ENCODE measurements at regions not wholly inside any gene's neighbourhood (a gene's known extent, or its start where the extent isn't known, plus 50 kb on each side); places are given as distances from the start of the nearest gene placed in this dataset.

GRCh38 chr2:155852156-155852555 lies 480.4 kb downstream of the NR4A2 start:
- Histone ChIP-seq H3K27me3 (ENCODE audit: control insufficient read depth, insufficient read depth, low read length) (no peaks in the 10 kb centered on the region), H3K9ac (ENCODE audit: low read length) (no peak overlapping the region), H3K4me3 (ENCODE audit: low read depth, low read length) (no peak overlapping the region), H3K9me3 (ENCODE audit: control insufficient read depth, insufficient read depth, low read depth, low read length) (no peaks in the 10 kb centered on the region), H3K4me1 (ENCODE audit: control insufficient read depth, insufficient read depth, low read length) (peaks cover 3% of the 10 kb centered on the region), H3K27ac (ENCODE audit: low read depth, low read length) (no peak overlapping the region), H3K36me3 (ENCODE audit: control insufficient read depth, insufficient read depth, low read length) (no peaks in the 10 kb centered on the region)

GRCh38 chr2:155846259-155846658 lies 486.3 kb downstream of the NR4A2 start:
- no peaks in the 10 kb centered on the region for H3K9me3 ChIP-seq (ENCODE audit: control insufficient read depth, insufficient read depth, low read depth, low read length)
- no peak overlapping the region for H3K9ac ChIP-seq (ENCODE audit: low read length)

DNA sequence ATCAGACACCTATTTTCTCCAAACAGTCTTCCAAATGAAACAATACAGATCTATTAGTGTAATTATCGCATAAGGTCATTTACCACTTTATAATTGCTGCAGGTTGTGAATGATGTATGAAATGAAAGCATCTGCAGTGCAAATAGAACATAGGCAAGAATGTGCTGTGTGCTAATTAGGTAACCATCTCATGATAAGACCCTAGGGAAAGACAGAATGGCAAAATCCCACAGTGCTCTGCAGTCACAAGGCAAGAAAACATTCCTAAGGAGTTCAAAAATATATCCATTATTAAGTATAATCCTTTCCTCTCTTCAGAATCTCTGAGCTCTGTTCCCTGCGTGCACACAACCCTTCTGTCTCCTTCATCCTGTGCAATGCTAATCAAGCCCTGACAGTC lies 488.1 kb downstream of the NR4A2 start:
- Histone ChIP-seq H3K27me3 (ENCODE audit: control insufficient read depth, insufficient read depth, low read length) (no peaks in the 10 kb centered on the region), H3K4me3 (ENCODE audit: low read depth, low read length) (no peak overlapping the region), H3K4me1 (ENCODE audit: control insufficient read depth, insufficient read depth, low read length) (peaks cover 31% of the 10 kb centered on the region), H3K9me3 (ENCODE audit: control insufficient read depth, insufficient read depth, low read depth, low read length) (no peaks in the 10 kb centered on the region), H3K36me3 (ENCODE audit: control insufficient read depth, insufficient read depth, low read length) (no peaks in the 10 kb centered on the region), H3K9ac (ENCODE audit: low read length) (no peak overlapping the region), H3K27ac (ENCODE audit: low read depth, low read length) (no peak overlapping the region)

More at GRCh38 chr2:155846259-155846658, 486.3 kb downstream of the NR4A2 start:
- H3K4me1 ChIP-seq (ENCODE audit: control insufficient read depth, insufficient read depth, low read length) = peaks cover 25% of the 10 kb centered on the region
- H3K27ac ChIP-seq (ENCODE audit: low read depth, low read length) = no peak overlapping the region
- H3K36me3 ChIP-seq (ENCODE audit: control insufficient read depth, insufficient read depth, low read length) = no peaks in the 10 kb centered on the region
- no peak overlapping the region for H3K4me3 ChIP-seq (ENCODE audit: low read depth, low read length)
- no peaks in the 10 kb centered on the region for H3K27me3 ChIP-seq (ENCODE audit: control insufficient read depth, insufficient read depth, low read length)

DNA sequence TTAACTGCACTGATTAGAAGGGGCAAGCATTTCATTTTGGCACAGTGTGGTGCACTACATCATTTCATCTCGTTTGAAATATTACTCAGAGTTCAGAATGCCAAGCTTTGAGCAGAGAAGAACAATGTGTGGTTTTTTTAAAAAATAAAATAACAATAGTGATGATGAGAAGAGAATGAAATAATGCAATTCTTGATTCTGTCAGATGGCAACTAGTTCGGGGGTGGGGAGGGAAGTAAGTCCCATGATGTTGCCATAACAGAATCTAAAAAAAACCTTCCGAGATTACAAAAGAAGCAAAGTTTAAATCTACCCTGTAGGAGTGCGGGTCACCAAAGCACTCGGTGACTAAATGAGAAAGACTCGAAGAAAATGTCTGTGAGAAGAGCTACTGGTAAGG lies 490.4 kb downstream of the NR4A2 start:
- no peaks in the 10 kb centered on the region for H3K36me3 ChIP-seq (ENCODE audit: control insufficient read depth, insufficient read depth, low read length)
- H3K9ac ChIP-seq (ENCODE audit: low read length) = no peak overlapping the region
- no peaks in the 10 kb centered on the region for H3K27me3 ChIP-seq (ENCODE audit: control insufficient read depth, insufficient read depth, low read length)
- H3K4me3 ChIP-seq (ENCODE audit: low read depth, low read length) = 0 out of 2 replicates have a peak overlapping the region, but pooled peaks have one; percentile 1
- peaks cover 36% of the 10 kb centered on the region for H3K4me1 ChIP-seq (ENCODE audit: control insufficient read depth, insufficient read depth, low read length)
- 0 out of 2 replicates have a peak overlapping the region, but pooled peaks have one; percentile 14 for H3K27ac ChIP-seq (ENCODE audit: low read depth, low read length)
- no peaks in the 10 kb centered on the region for H3K9me3 ChIP-seq (ENCODE audit: control insufficient read depth, insufficient read depth, low read depth, low read length)

DNA sequence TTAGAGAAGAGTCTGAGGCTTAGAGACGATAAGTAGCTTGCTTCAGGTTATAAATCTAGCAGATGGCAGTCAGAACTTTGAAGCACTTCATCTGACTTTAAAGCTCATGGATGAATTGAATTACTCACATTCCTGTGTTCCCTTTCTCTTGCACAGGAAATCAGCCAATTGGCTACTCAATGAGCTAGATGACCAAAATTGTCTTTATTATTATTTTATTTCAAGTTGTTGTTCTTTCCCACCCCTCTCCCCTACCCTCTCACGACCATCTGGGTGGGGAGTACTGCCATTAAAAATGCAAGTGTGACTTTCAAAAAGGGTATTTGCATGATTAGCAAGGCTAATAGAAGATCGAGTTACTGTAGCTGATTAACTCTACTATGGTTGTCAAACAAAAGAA lies 491.1 kb downstream of the NR4A2 start:
- H3K27me3 ChIP-seq (ENCODE audit: control insufficient read depth, insufficient read depth, low read length) = no peaks in the 10 kb centered on the region
- H3K9me3 ChIP-seq (ENCODE audit: control insufficient read depth, insufficient read depth, low read depth, low read length) = no peaks in the 10 kb centered on the region
- H3K4me1 ChIP-seq (ENCODE audit: control insufficient read depth, insufficient read depth, low read length) = peaks cover 36% of the 10 kb centered on the region
- 0 out of 2 replicates have a peak overlapping the region, but pooled peaks have one; percentile 1 for H3K4me3 ChIP-seq (ENCODE audit: low read depth, low read length)
- no peaks in the 10 kb centered on the region for H3K36me3 ChIP-seq (ENCODE audit: control insufficient read depth, insufficient read depth, low read length)
- H3K27ac ChIP-seq (ENCODE audit: low read depth, low read length) = no peak overlapping the region
- no peak overlapping the region for H3K9ac ChIP-seq (ENCODE audit: low read length)

- no peak overlapping the region for H3K27ac ChIP-seq (ENCODE audit: low read depth, low read length)
- no peaks in the 10 kb centered on the region for H3K27me3 ChIP-seq (ENCODE audit: control insufficient read depth, insufficient read depth, low read length)
- H3K4me1 ChIP-seq (ENCODE audit: control insufficient read depth, insufficient read depth, low read length) = peaks cover 44% of the 10 kb centered on the region
- H3K9me3 ChIP-seq (ENCODE audit: control insufficient read depth, insufficient read depth, low read depth, low read length) = no peaks in the 10 kb centered on the region
- no peak overlapping the region for H3K4me3 ChIP-seq (ENCODE audit: low read depth, low read length)
- H3K9ac ChIP-seq (ENCODE audit: low read length) = no peak overlapping the region
- no peaks in the 10 kb centered on the region for H3K36me3 ChIP-seq (ENCODE audit: control insufficient read depth, insufficient read depth, low read length)
Measured at GRCh38 chr2:155840661-155841060, 491.9 kb downstream of the NR4A2 start.

DNA sequence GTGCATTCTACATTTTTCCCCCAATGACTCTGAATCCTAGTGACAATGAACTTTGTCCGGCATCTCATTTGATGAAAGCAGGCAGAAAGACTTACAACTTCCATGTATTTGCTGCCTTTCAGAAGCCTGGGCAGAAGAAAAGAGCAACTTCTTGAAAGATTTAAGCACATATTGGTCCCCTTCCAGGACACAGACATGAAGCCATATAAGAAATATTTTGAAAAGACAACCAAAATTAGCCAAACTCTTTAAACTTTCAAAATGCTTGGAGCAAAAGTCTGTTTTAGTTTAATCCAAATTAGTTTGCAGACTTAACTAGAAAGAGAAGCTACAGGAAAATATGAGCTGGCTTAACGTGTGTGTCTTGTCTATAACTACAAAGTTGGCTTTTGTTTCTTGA lies 492.5 kb downstream of the NR4A2 start:
- H3K4me3 ChIP-seq (ENCODE audit: low read depth, low read length) = no peak overlapping the region
- H3K36me3 ChIP-seq (ENCODE audit: control insufficient read depth, insufficient read depth, low read length) = no peaks in the 10 kb centered on the region
- H3K27me3 ChIP-seq (ENCODE audit: control insufficient read depth, insufficient read depth, low read length) = no peaks in the 10 kb centered on the region
- no peaks in the 10 kb centered on the region for H3K9me3 ChIP-seq (ENCODE audit: control insufficient read depth, insufficient read depth, low read depth, low read length)
- H3K4me1 ChIP-seq (ENCODE audit: control insufficient read depth, insufficient read depth, low read length) = peaks cover 47% of the 10 kb centered on the region
- no peak overlapping the region for H3K27ac ChIP-seq (ENCODE audit: low read depth, low read length)
- H3K9ac ChIP-seq (ENCODE audit: low read length) = no peak overlapping the region

DNA sequence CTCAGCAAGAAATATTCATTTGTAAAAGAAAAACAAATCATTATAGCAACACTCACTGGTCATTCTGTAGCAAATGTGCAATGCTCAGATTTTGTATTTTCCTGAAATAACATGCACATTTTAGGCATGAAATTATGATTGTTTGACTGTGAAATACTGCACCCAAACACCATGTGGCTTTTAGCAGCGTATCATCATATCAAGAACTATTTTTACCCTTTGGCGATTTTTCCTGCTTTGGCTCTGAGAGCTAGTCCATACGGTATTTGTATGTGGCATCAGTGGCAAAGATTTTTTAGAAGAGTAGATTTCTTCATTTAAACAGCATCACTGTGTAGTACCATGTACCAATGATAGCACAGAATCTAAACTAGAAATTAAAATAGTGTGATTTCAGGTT lies 493.1 kb downstream of the NR4A2 start:
- peaks cover 42% of the 10 kb centered on the region for H3K4me1 ChIP-seq (ENCODE audit: control insufficient read depth, insufficient read depth, low read length)
- no peaks in the 10 kb centered on the region for H3K36me3 ChIP-seq (ENCODE audit: control insufficient read depth, insufficient read depth, low read length)
- no peak overlapping the region for H3K4me3 ChIP-seq (ENCODE audit: low read depth, low read length)
- H3K9ac ChIP-seq (ENCODE audit: low read length) = no peak overlapping the region
- no peaks in the 10 kb centered on the region for H3K27me3 ChIP-seq (ENCODE audit: control insufficient read depth, insufficient read depth, low read length)
- H3K9me3 ChIP-seq (ENCODE audit: control insufficient read depth, insufficient read depth, low read depth, low read length) = no peaks in the 10 kb centered on the region
- H3K27ac ChIP-seq (ENCODE audit: low read depth, low read length) = no peak overlapping the region

DNA sequence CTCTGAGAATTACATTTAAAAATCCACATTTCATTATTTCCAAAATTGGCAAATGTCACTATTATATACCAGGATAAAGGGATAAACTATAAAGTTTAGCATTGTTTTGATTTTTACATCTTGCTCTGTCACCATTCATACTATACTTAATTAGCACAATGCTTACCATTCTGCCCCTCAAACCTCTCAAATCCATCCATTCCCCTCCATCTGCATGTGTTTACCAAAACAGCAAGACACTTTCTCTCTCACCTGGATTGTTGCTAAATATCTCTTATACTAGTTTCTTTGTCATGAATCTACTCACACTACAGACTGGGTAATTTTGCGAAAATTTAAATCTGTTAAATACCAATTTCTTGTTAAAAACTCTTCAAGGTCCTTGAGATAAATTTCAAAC lies 496.1 kb downstream of the NR4A2 start:
- no peak overlapping the region for H3K4me3 ChIP-seq (ENCODE audit: low read depth, low read length)
- H3K27ac ChIP-seq (ENCODE audit: low read depth, low read length) = no peak overlapping the region; the same call in 1 of the 2 replicates
- no peaks in the 10 kb centered on the region for H3K27me3 ChIP-seq (ENCODE audit: control insufficient read depth, insufficient read depth, low read length)
- H3K36me3 ChIP-seq (ENCODE audit: control insufficient read depth, insufficient read depth, low read length) = no peaks in the 10 kb centered on the region
- H3K9me3 ChIP-seq (ENCODE audit: control insufficient read depth, insufficient read depth, low read depth, low read length) = no peaks in the 10 kb centered on the region
- no peak overlapping the region for H3K9ac ChIP-seq (ENCODE audit: low read length)
- peaks cover 24% of the 10 kb centered on the region for H3K4me1 ChIP-seq (ENCODE audit: control insufficient read depth, insufficient read depth, low read length)

DNA sequence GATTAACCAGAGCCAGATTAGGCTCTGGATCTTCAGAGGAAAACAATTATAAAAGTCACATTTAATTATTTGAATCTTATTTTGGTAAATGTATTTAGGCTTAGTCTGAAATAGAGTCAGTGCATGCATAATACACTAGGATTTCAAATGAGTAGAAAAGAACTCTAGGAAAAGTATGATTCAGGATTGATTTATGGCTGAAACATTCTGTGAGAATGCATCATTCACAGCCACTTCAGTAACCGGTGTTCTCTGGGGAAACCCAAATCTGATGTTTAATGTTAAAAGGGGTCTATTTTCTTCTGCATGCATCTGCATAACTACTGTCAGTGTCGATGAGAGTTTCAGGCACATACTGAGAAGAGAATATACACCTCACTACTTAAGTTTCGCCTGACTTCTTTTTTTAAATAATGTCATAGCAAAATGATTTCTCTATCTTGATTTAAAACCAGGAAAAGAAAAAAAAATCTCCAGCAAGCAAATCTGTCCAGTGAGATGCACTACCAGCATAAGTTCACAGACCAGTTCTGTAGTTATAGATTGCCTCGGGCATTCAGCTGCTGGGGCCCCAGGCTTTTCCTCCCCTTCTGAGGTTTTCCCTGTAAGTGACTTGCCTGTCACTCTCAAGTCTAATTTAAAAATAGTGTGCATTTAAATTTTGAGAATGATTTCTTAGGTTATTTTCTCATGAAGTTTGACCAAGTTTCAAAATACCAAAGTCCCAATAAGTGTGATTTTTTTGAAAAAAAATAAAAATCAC lies 501.5 kb downstream of the NR4A2 start:
- Histone ChIP-seq H3K4me3 (ENCODE audit: low read depth, low read length) (no peak overlapping the region), H3K27me3 (ENCODE audit: control insufficient read depth, insufficient read depth, low read length) (no peaks in the 10 kb centered on the region), H3K36me3 (ENCODE audit: control insufficient read depth, insufficient read depth, low read length) (no peaks in the 10 kb centered on the region), H3K27ac (ENCODE audit: low read depth, low read length) (no peak overlapping the region), H3K9me3 (ENCODE audit: control insufficient read depth, insufficient read depth, low read depth, low read length) (no peaks in the 10 kb centered on the region), H3K4me1 (ENCODE audit: control insufficient read depth, insufficient read depth, low read length) (peaks cover 6% of the 10 kb centered on the region; the same call in 1 of the 2 replicates), H3K9ac (ENCODE audit: low read length) (no peak overlapping the region)

- no peak overlapping the region for H3K27ac ChIP-seq (ENCODE audit: low read depth, low read length)
- no peak overlapping the region for H3K4me3 ChIP-seq (ENCODE audit: low read depth, low read length)
- H3K9ac ChIP-seq (ENCODE audit: low read length) = no peak overlapping the region
- H3K4me1 ChIP-seq (ENCODE audit: control insufficient read depth, insufficient read depth, low read length) = no peaks in the 10 kb centered on the region
- no peaks in the 10 kb centered on the region for H3K27me3 ChIP-seq (ENCODE audit: control insufficient read depth, insufficient read depth, low read length)
- no peaks in the 10 kb centered on the region for H3K9me3 ChIP-seq (ENCODE audit: control insufficient read depth, insufficient read depth, low read depth, low read length)
- H3K36me3 ChIP-seq (ENCODE audit: control insufficient read depth, insufficient read depth, low read length) = no peaks in the 10 kb centered on the region
Measured at GRCh38 chr2:155830351-155830750, 502.2 kb downstream of the NR4A2 start.
